GM12801 (cell line): ENCODE measurements at regions not wholly inside any gene's neighbourhood (a gene's known extent, or its start where the extent isn't known, plus 50 kb on each side); places are given as distances from the start of the nearest gene placed in this dataset.

ENCODE experiments used
- TF ChIP-seq, protein P1 (sequence below): IDR thresholded peaks from one replicate; pipeline ENCODE4 v1.5.1; 2011; ENCODE audit warnings: control low read depth; ENCODE audit not compliant: insufficient read length; ENCODE audit errors: extremely low read depth

DNA sequence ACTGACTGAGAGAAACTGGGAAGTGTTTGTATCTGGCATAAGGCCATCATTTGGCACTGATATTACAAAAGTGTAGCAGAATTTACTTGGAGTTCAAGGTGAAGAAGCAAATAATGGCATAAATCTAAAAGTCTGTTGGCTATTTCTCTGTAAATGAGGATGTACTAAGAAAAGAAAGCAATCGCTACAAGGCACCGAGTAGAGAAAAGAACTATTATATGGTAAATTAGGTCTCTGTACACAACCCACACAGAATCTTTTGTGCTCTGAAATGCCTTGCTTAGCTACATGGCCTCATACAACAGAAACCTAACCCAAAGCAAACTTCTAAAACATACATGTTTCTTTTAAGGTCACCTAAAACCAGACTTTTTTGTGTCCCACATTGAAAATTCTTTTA lies 290.1 kb upstream of the WWC1 start:
- TF ChIP-seq, protein P1, sequence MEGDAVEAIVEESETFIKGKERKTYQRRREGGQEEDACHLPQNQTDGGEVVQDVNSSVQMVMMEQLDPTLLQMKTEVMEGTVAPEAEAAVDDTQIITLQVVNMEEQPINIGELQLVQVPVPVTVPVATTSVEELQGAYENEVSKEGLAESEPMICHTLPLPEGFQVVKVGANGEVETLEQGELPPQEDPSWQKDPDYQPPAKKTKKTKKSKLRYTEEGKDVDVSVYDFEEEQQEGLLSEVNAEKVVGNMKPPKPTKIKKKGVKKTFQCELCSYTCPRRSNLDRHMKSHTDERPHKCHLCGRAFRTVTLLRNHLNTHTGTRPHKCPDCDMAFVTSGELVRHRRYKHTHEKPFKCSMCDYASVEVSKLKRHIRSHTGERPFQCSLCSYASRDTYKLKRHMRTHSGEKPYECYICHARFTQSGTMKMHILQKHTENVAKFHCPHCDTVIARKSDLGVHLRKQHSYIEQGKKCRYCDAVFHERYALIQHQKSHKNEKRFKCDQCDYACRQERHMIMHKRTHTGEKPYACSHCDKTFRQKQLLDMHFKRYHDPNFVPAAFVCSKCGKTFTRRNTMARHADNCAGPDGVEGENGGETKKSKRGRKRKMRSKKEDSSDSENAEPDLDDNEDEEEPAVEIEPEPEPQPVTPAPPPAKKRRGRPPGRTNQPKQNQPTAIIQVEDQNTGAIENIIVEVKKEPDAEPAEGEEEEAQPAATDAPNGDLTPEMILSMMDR, result no peak

DNA sequence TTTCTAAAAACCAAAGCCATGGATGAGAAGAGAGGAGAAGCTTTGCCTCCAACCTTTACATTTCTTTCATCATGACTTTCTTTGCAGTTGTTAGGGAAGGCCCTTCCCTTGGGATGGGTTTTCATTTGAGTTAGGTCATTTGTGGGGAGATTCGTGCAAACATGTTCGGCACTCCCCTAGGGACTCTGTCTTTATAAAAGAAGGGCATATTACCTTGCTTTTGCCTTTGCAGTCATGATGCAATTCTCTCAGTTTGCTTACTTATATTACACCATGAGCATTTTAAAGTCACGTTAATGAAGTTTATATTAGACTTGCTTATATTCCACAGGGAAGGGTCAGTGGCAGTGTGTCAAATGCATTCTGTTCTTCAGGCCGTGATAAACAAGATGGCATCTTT lies 289.3 kb upstream of the WWC1 start:
- TF ChIP-seq, protein P1, result no peak

DNA sequence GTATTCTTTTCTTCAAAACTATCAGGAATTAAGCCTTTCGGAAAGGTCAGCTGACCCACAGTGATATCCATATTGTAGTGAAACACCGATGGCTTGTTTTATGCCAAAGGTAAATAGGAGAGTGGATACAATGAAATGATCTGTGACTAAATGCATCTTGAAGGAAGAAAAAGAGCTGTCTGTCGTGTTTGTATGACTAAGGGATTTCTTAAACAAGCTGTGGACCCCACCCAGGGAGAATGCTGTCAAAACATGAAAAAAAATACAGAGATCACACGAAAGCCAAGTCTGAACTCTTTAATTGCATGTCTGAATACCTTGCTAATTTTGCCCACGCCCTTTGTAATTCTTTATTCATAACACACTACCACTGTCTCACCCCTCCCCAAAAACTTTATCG lies 286.4 kb upstream of the WWC1 start:
- TF ChIP-seq, protein P1, result no peak

DNA sequence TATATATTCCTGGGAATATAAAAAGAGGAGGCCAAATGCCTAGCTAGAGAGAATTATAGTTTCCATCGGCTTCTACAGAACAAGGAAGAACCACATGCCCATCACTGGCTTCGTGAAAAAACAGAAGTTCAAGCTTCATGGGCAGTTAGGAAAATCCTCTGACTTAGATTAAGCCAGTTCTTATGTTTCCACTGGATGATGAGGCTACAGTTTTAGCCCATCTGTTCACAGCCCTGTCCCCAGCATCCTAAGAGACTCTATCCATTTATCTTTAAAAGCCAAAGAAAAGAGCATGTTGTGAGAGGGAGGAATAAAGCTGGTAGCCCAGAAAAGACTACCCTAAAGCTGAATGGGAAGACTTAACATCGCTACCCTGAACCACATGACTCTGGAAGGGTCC lies 285.5 kb upstream of the WWC1 start:
- TF ChIP-seq, protein P1, result no peak

DNA sequence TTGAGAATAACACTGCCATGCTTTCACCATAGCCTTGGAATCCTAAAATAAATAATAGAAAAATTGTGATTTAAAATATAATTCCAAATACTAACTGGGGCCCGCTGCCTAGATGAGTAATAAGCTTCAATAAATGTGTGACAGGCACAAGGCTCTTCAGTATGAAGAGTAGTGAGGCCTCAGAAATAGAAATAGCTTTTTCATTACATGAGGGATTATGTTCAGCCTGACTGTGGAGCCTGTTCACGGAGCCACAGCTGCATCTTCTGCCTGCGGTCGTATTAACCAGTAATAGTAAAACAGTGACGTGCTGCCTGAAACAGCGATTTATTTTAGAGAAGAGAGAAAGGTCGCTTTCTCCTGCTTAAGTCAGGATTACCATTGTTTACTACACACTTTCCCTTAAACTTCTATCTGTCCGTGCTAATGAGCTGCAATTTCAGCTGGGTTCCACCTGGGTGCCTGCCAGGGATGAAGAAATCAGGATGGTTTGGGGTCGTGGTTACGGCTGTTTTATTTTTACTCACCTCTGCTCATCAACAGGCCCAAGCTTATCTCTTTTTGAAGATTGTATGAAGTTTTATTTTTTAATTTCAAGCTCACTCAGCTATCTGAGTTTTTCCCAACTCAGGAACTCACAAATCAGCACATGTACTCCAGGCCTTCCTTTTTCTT lies 284.9 kb upstream of the WWC1 start:
- TF ChIP-seq, protein P1, result no peak

DNA sequence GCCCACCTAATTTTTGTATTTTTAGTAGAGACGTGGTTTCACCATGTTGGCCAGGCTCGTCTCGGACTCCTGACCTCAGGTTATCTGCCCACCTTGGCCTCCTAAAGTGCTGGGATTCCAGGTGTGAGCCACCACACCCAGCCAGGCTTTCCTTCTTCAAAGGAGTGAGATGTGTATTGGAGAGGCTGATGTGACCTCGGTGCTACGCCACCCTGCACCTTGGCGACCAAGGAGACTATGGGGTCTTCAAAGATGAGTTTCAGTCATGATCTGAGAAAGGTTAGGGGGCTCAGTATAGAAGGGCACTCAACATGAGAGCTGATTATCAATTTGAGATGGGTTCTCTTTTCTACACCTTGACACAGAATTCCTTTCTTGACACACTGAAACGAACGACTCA lies 284.2 kb upstream of the WWC1 start:
- TF ChIP-seq, protein P1, result no peak

DNA sequence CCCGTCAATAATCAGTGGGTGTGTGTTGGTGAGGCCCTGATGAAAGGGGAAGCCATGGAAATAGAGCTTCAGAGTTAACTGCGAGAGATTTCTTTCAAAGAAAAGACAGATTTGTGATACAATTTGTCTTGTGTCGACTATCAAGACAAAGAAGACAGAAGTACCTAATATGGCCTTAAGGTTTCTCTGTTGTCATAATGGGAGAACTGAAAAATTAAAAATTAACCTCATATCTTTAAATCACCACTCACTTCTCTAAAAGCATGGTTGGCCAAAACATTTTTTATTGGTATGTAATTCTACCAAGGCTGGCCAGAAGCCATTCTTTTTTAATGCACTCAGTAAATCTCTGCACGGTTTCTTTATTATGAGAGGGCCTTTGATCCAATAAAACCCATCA lies 282.9 kb upstream of the WWC1 start:
- TF ChIP-seq, protein P1, result no peak

DNA sequence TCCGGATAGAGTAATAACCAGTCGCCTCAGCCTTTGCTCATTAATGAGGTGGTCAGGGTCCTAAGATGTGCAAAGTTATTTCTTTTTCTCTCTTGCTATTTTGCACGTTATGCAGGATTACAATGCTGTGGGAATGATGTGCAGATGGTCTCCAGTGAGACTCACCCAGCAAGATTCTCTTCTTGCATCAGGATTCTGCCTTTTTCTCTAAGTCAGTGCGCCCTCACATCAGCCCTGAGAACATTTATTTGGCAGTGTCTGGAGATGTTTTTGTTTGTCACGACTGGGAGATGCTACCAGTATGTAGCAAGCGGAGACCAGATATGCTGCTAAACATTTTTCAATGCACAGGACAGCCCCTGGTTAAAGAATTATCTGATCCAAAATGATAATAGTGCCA lies 280.3 kb upstream of the WWC1 start:
- TF ChIP-seq, protein P1, result no peak
